Posterior cingulate gyrus (tissue), 11 donors: ENCODE measurements at regions not wholly inside any gene's neighbourhood (a gene's known extent, or its start where the extent isn't known, plus 50 kb on each side); places are given as distances from the start of the nearest gene placed in this dataset.
A peak's percentile ranks its signal among the peaks of the same experiment; 100 is the strongest.

Source experiments
- DNase-seq, 10 donors: peaks; one replicate each; pipeline versions ENCODE4 v3.0.0 to v3.0.0-alpha.2; 2020 to 2021; ENCODE audit warnings: mixed read lengths in 3 of 10
- intact Hi-C: fragments of 100-400 bp; cut with DNase I; formaldehyde crosslinking; loops from one replicate; pipeline ENCODE4 v1.15.1; 2023

- DNase-seq = peak in 3 of 10 donors; percentile 37 to 57 (median 57)
- intact Hi-C loops = no loop called here
These were observed 96.9 kb upstream of the BHLHE23 start for GRCh38 chr20:63103402-63104311.

GRCh38 chr20:63102721-63103375, 96.1 kb upstream of the BHLHE23 start:
- DNase-seq = peak; percentile 31 to 96 (median 72)
- intact Hi-C loops = no loop called here

- peak in 8 of 10 donors; percentile 20 to 91 (median 46) for DNase-seq
- intact Hi-C loops = no loop called here
These were observed 95.3 kb upstream of the BHLHE23 start for GRCh38 chr20:63101781-63102720.

GRCh38 chr20:63100926-63101699, 94.3 kb upstream of the BHLHE23 start:
- DNase-seq = peak in 6 of 10 donors; percentile 4 to 83 (median 24)
- intact Hi-C loops = no loop called here

GRCh38 chr20:63100174-63100925, 93.6 kb upstream of the BHLHE23 start:
- intact Hi-C loops = no loop called here
- peak in 4 of 10 donors; percentile 13 to 73 (median 67) for DNase-seq

GRCh38 chr20:63099456-63100173, 92.9 kb upstream of the BHLHE23 start:
- intact Hi-C loops = no loop called here
- peak in 5 of 10 donors; percentile 4 to 61 (median 46) for DNase-seq

- intact Hi-C loops = no loop called here
- DNase-seq = peak in 1 of 10 donors; percentile 15
These were observed 91.5 kb upstream of the BHLHE23 start for GRCh38 chr20:63098195-63098810.

GRCh38 chr20:63097336-63097831, 90.6 kb upstream of the BHLHE23 start:
- peak in 5 of 10 donors; percentile 2 to 59 (median 31) for DNase-seq

GRCh38 chr20:63096681-63097335, 90.0 kb upstream of the BHLHE23 start:
- intact Hi-C loops = no loop called here

More at GRCh38 chr20:63097336-63097831, 90.6 kb upstream of the BHLHE23 start:
- intact Hi-C loops = no loop called here

GRCh38 chr20:63095718-63096654, 89.2 kb upstream of the BHLHE23 start:
- DNase-seq = peak in 5 of 10 donors; percentile 3 to 80 (median 76)
- intact Hi-C loops = no loop called here

More at GRCh38 chr20:63096681-63097335, 90.0 kb upstream of the BHLHE23 start:
- DNase-seq = peak in 5 of 10 donors; percentile 5 to 75 (median 54)

- intact Hi-C loops = no loop called here
- DNase-seq = peak in 5 of 10 donors; percentile 2 to 66 (median 45)
These were observed 88.2 kb upstream of the BHLHE23 start for GRCh38 chr20:63094767-63095499.

- intact Hi-C loops = no loop called here
- DNase-seq = peak in 5 of 10 donors; percentile 5 to 72 (median 38)
These were observed 87.4 kb upstream of the BHLHE23 start for GRCh38 chr20:63093966-63094766.

GRCh38 chr20:63092660-63093215, 86.0 kb upstream of the BHLHE23 start:
- intact Hi-C loops = no loop called here
- DNase-seq = peak in 5 of 10 donors; percentile 3 to 75 (median 41)
